Endothelial cell of umbilical vein (primary cell): ENCODE measurements at regions not wholly inside any gene's neighbourhood (a gene's known extent, or its start where the extent isn't known, plus 50 kb on each side); places are given as distances from the start of the nearest gene placed in this dataset.

Source experiments
- BruUV-seq: library from RNA; stranded (reverse); fragments of 400-500 nt; replicated peaks from 2 replicates; lab custom pipeline; 2021; lab: Mats Ljungman, UMichigan
- CTCF ChIA-PET: fragments of 300-600, 350-600 bp; sonication (Branson Sonifier 250); formaldehyde crosslinking; loops from one replicate; lab custom pipeline; 2021; ENCODE audit warnings: antibody characterized with exemption, inconsistent platforms; lab: Charles Lee
- POLR2A ChIA-PET: fragments of 300-600, 350-600 bp; sonication (Branson Sonifier 250); formaldehyde crosslinking; loops from one replicate; lab custom pipeline; 2021; ENCODE audit warnings: antibody characterized with exemption, inconsistent platforms; lab: Charles Lee
- DNase-seq: peaks from one replicate; pipeline ENCODE4 v3.0.0-alpha.2; 2011; ENCODE audit warnings: low read depth, low spot score
- FAIRE-seq: peaks from 2 replicates; lab custom pipeline; 2011; peaks lifted over from hg19 to GRCh38; lab: Jason Lieb, UNC
- H2AFZ ChIP-seq: 2 replicates; pipeline ENCODE4 v1.6.0; 2012; ENCODE audit warnings: low read depth, low read length, control low read depth, inconsistent platforms
- H3K27ac ChIP-seq: 2 replicates; pipeline ENCODE4 v1.5.1; 2011; ENCODE audit warnings: low read depth, mild to moderate bottlenecking, control low read depth, low read length, moderate library complexity; ENCODE audit not compliant: insufficient read depth
- H3K27me3 ChIP-seq, 2 experiments: 2 replicates each; pipeline versions ENCODE4 v1.6.0 to v1.6.1; 2011; ENCODE audit warnings: low read length in 2 of 2, mixed read lengths in 1 of 2; ENCODE audit not compliant: control insufficient read depth in 2 of 2, insufficient read depth in 2 of 2
- H3K36me3 ChIP-seq, 2 experiments: 2 replicates in 1 of 2; 3 replicates in 1 of 2; pipeline ENCODE4 v1.5.1; 2011; ENCODE audit warnings: low read length in 2 of 2, mild to moderate bottlenecking in 1 of 2, moderate library complexity in 1 of 2; ENCODE audit not compliant: control insufficient read depth in 2 of 2, insufficient read depth in 2 of 2; ENCODE audit errors: extremely low read depth in 1 of 2
- H3K4me1 ChIP-seq: 3 replicates; pipeline ENCODE4 v1.5.1; 2011; ENCODE audit warnings: mild to moderate bottlenecking, low read length; ENCODE audit not compliant: control insufficient read depth, insufficient read depth; ENCODE audit errors: extremely low read depth
- H3K4me2 ChIP-seq: 2 replicates; pipeline ENCODE4 v1.6.1; 2011; ENCODE audit warnings: low read length, control low read depth, mixed read lengths; ENCODE audit not compliant: insufficient read depth
- H3K4me3 ChIP-seq, 3 experiments: fragments of 200-600 bp in 1 of 3; sonication (generic), shearing (Covaris generic) in 1 of 3; replicated peaks in 1 of 3; 2 replicates each; pipeline ENCODE4 v1.5.1; 2011 to 2016; ENCODE audit warnings: control low read depth in 3 of 3, low read length in 3 of 3, mild to moderate bottlenecking in 2 of 3, inconsistent platforms in 1 of 3, low read depth in 1 of 3, moderate library complexity in 1 of 3; ENCODE audit not compliant: insufficient read depth in 1 of 3
- H3K79me2 ChIP-seq: 2 replicates; pipeline ENCODE4 v1.6.0; 2012; ENCODE audit warnings: low read length, inconsistent platforms; ENCODE audit not compliant: control insufficient read depth, insufficient read depth
- H3K9ac ChIP-seq: replicated peaks from 2 replicates; pipeline ENCODE3; 2011; ENCODE audit warnings: low read length, control low read depth; ENCODE audit not compliant: insufficient read depth; ENCODE audit errors: extremely low read depth
- H3K9me1 ChIP-seq: replicated peaks from 3 replicates; pipeline ENCODE4 v1.6.0; 2011; ENCODE audit warnings: mild to moderate bottlenecking, low read length; ENCODE audit not compliant: control insufficient read depth, insufficient read depth; ENCODE audit errors: extremely low read depth
- H3K9me3 ChIP-seq: replicated peaks from 2 replicates; pipeline ENCODE4 v1.5.1; 2012; ENCODE audit warnings: low read length, inconsistent platforms; ENCODE audit not compliant: control insufficient read depth, insufficient read depth
- H4K20me1 ChIP-seq: replicated peaks from 2 replicates; pipeline ENCODE3; 2011; ENCODE audit warnings: mild to moderate bottlenecking, low read length; ENCODE audit not compliant: control insufficient read depth, insufficient read depth; ENCODE audit errors: extremely low read depth
- CTCF ChIP-seq, 2 donors: IDR thresholded peaks; 1 replicate in 1 of 2; 2 replicates in 1 of 2; pipeline ENCODE4 v1.5.1; 2011; ENCODE audit warnings: low read length in 2 of 2, mild to moderate bottlenecking in 2 of 2, moderate library complexity in 2 of 2, control low read depth in 1 of 2, inconsistent platforms in 1 of 2, low read depth in 1 of 2; ENCODE audit not compliant: insufficient read depth in 1 of 2; ENCODE audit errors: extremely low read depth in 1 of 2
- EZH2 ChIP-seq: IDR thresholded peaks from 2 replicates; pipeline ENCODE4 v1.6.1; 2012; ENCODE audit warnings: borderline replicate concordance, low read depth, mild to moderate bottlenecking, moderate library complexity, low read length, inconsistent platforms; ENCODE audit not compliant: severe bottlenecking
- FOS ChIP-seq: IDR thresholded peaks from 2 replicates; pipeline ENCODE4 v1.6.1; 2011; ENCODE audit warnings: mild to moderate bottlenecking, low read length, moderate library complexity, borderline replicate concordance; ENCODE audit not compliant: insufficient read depth
- GATA2 ChIP-seq: IDR thresholded peaks from 2 replicates; pipeline ENCODE4 v1.7.0; 2011; ENCODE audit warnings: low read depth, mild to moderate bottlenecking, moderate library complexity, mixed read lengths, low read length; ENCODE audit not compliant: insufficient read length, insufficient read depth
- JUN ChIP-seq: IDR thresholded peaks from 2 replicates; pipeline ENCODE4 v1.6.1; 2011; ENCODE audit warnings: borderline replicate concordance, low read depth; ENCODE audit not compliant: insufficient read length, insufficient read depth
- MAX ChIP-seq: IDR thresholded peaks from 2 replicates; pipeline ENCODE4 v1.6.1; 2011; ENCODE audit not compliant: insufficient read depth, insufficient read length
- MYC ChIP-seq: IDR thresholded peaks from one replicate; pipeline ENCODE4 v1.6.1; 2011; ENCODE audit warnings: mild to moderate bottlenecking, low read depth, low read length
- POLR2A ChIP-seq: IDR thresholded peaks from 2 replicates; pipeline ENCODE4 v1.6.1; 2012; ENCODE audit warnings: low read depth, mild to moderate bottlenecking, control low read depth, low read length
- POLR2AphosphoS5 ChIP-seq: IDR thresholded peaks from 2 replicates; pipeline ENCODE4 v1.6.1; 2012; ENCODE audit warnings: low read depth, mild to moderate bottlenecking, control low read depth, low read length, moderate library complexity; ENCODE audit not compliant: insufficient read depth
- dilution Hi-C: fragments of 300-500 bp; cut with MboI; formaldehyde crosslinking; loops from one replicate; pipeline ENCODE4 v1.15.0; 2019; ENCODE audit warnings: low sequenced_read_pairs; ENCODE audit not compliant: extremely low pct_ligation_motif_present
- intact Hi-C: fragments of 100-400 bp; cut with micrococcal nuclease; formaldehyde crosslinking; loops from one replicate; pipeline ENCODE4 v1.10.0; 2022

GRCh38 chr11:115819014-115819413 lies 314.8 kb upstream of the CADM1 start:
- no peaks in the 10 kb centered on the region for H3K4me1 ChIP-seq
- H3K27me3 ChIP-seq: no peaks in the 10 kb centered on the region
- no peak overlapping the region for H3K27ac ChIP-seq
- no peak for TF ChIP-seq EZH2
- TF ChIP-seq MYC: no peak
- TF ChIP-seq GATA2: no peak
- no peak for TF ChIP-seq JUN
- TF ChIP-seq CTCF (IDR thresholded peaks at IDR 0.05; ENCODE audit: extremely low read depth in 1 of 2, insufficient read depth in 1 of 2, low read depth in 1 of 2, low read length in 2 of 2): no peak
- no peak for TF ChIP-seq FOS
- no peak for TF ChIP-seq POLR2A
- TF ChIP-seq MAX: no peak
- no peak for TF ChIP-seq POLR2AphosphoS5
- H3K36me3 ChIP-seq: no peaks in the 10 kb centered on the region
- no peak overlapping the region for H3K4me3 ChIP-seq
- no peak for DNase-seq
- dilution Hi-C loops (no loop called here), intact Hi-C loops (no loop called here)
- FAIRE-seq: no peak
- no peaks in the 10 kb centered on the region for H3K79me2 ChIP-seq
- no peak overlapping the region for H3K9ac ChIP-seq
- no peak overlapping the region for H3K4me2 ChIP-seq
- peaks cover 3% of the 10 kb centered on the region for H3K9me3 ChIP-seq
- BruUV-seq: no TSS peak
- no peaks in the 10 kb centered on the region for H3K9me1 ChIP-seq
- ChIA-PET POLR2A (no interaction called here), CTCF (no interaction called here)
- no peak overlapping the region for H2AFZ ChIP-seq
- H4K20me1 ChIP-seq: no peaks in the 10 kb centered on the region
